ENCODE measurements at regions not wholly inside any gene's neighbourhood (a gene's known extent, or its start where the extent isn't known, plus 50 kb on each side); places are given as distances from the start of the nearest gene placed in this dataset.
"Not testable (repeated sequence)": the region's sequence is repeated elsewhere in the genome, so short reads cannot be mapped to it uniquely, and the experiment has no call there.

DNA sequence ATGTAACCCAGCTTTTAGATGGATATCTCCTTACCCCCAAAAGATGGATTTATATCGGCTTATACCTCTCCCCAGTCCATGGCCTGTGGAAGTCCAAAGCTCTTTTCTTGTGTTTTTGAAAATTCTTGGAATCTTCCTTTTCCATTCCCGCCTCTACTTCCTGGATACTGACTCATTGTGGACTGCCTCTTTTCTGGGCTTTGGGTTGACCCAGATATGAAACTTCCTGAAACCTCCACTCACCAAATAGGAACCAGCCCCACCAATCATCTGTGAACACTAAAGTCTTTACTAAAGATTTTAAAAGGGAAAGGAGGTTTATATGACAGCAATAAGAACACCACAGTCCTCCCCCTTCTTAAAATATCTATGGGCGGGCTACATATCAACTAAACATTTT lies 163.4 kb upstream of the SYN3 start:
- no peak for DNase-seq

GRCh38 chr22:33220476-33221080 lies 162.4 kb upstream of the SYN3 start:
- DNase-seq, result no peak

GRCh38 chr22:33219648-33220384 lies 161.6 kb upstream of the SYN3 start:
- DNase-seq, result no peak

DNA sequence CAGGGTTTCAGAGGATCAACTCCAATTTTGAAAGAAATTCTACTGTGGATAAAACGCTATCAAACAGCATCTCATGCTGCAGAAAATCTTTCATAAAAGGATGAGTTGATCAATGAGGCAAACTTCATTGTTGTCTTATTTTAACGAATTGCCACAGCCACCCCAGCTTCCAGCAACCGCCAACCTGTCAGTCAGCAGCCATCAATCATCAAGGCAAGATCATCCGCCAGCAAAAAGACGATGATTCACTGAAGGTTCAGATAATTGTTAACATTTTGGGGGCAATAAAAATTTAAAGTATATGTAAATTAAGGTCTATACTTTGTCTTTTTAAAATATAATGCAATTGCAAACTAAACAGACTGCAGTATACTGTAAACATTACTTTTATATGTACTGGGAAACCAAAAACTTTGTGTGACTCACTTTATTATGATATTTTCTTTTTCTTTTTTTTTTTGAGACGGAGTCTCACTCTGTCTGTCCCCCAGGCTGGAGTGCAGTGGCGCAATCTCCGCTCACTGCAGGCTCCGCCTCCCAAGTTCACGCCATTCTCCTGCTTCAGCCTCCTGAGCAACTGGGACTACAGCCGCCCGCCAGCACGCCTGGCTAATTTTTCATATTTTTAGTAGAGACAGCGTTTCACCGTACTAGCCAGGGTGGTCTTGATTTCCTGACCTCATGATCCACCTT lies 155.3 kb upstream of the SYN3 start:
- no peak for DNase-seq

DNA sequence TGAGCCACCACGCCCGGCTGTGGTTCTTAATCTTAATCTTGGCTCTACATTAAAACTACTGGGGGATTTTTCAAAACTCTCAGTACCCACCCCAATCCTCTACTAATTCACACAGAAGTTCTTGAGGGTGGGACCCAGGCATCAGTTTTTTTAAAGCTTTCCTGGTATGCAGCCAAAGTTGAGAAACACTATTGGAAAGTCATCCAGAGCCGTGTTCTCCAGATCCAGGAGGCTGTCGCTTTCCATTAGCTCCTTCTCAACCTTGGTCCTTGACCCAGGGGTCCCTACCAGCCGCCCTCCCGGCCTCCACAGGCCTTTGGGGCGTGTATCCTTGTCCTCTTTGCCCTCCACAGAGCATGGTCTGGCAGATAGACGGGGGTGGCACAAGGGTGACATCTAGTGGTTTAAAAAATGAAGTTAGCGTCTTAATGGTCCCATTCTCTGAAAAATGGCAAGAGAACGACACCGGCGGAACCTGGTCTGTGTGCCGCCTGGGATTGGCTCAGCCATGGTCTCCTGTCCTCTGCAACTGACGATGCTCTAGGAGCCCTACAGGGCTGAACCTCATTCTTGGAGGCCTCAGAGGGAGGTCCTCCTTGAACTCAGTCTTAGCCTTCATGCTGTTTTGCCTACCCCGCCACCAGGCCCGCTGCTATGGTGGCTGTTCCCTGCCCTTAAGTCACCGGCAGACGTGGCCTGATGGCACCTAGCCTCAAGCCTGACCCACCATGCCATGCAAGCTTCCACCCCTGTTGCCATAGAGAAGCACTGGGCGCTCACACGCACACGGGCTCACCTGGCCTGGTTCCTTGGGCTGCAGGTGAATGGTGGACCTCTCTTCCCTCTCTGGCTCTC lies 152.0 kb upstream of the SYN3 start:
- DNase-seq, result peak; percentile 4 to 57 (median 15)

- no peak for DNase-seq
These were observed 146.2 kb upstream of the SYN3 start for GRCh38 chr22:33204408-33204807.

- no peak for DNase-seq
These were observed 144.3 kb upstream of the SYN3 start for GRCh38 chr22:33202455-33202854.

- DNase-seq, result no peak
These were observed 136.4 kb upstream of the SYN3 start for GRCh38 chr22:33194529-33195077.

DNA sequence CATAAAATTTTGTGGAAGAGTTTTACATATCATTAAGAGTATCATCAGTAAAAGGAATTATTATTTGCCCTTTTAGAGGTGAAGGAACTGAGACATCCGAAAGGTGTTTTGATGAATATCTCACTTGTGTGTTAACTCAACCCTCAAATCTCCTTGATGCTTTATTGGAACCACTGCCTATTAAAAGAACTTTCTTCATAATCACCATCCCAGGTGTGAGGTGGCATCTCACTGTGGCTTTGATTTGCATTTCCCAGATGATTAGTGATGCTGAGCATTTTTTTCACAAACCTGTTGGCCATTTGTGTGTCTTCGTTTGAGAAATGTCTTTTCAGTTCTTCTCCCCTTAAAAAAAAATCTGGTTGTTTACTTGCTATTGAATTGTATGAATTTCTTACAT lies 134.0 kb upstream of the SYN3 start:
- DNase-seq, result no peak

DNA sequence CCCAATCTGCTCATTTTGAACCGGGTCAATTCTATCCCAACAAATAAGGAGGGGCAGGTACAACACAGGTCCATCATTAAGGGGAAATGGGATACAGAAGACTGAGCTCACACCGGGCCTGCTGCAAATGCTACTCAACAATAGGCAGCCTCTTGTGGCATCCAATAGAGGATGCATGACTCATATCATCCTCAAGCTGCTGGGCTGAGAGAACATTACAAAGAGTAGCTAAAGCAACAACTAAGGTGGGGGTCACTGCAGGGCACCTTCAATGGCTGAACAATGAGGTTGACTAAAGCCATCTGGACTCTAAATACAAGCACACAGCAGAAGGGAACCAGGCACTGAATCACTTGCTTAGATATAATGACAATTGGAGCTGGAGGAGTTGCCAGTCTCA lies 130.1 kb upstream of the SYN3 start:
- no peak for DNase-seq

DNA sequence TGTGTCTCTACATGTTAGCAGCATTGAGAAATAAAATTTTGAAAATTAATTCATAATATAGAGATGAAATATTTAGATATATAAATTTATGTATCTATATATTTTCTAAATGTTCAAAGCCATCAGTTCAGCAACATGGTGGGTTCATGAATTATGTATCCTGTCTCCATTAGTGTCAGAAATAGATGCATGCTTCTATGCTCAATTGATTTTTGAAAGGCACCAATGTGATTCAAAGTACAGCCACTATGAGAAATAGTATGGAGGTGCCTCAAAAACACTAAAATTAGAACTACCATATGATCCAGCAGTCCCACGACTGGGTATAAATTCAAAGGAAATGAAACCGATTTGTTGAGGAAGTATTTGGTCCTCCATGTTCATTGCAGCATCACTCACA lies 128.6 kb upstream of the SYN3 start:
- no peak for DNase-seq

- no peak for DNase-seq
These were observed 122.2 kb upstream of the SYN3 start for GRCh38 chr22:33180356-33180755.

DNA sequence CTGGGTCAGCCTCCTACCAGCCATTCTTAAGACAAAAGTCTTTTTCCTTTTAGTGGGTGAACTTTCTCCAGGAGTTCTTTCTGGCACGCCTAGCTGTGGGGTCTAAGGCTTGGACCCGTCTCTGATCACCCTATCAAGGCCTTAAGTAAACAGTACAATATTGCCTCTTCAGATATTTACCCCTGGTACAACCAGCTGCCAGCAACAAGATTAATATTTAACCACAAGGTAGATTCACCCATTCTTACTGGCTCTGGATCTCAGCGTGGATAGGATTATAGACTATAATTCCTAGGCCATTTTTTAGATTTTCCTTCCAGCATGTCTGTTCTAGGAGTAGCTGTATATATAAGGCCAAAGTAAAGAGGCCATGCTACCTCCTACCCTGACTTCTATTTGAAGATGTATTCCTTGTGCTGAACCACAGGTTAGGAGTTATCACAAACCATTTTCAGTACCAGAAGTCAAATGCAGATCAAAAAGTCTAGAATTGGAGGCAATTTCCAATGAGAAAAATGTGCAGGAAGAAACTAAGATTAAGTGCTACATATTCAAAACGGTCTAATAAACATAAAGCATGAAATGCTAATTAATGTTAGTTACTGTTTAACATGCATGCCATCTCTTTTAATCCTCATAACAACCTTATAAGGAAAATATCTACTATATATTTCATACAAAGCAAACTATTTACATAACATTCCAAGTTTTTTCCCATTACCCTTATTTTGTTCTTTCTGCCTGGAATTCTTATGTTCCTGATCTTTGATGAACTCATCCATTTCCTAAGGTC lies 110.0 kb upstream of the SYN3 start:
- no peak for DNase-seq

DNA sequence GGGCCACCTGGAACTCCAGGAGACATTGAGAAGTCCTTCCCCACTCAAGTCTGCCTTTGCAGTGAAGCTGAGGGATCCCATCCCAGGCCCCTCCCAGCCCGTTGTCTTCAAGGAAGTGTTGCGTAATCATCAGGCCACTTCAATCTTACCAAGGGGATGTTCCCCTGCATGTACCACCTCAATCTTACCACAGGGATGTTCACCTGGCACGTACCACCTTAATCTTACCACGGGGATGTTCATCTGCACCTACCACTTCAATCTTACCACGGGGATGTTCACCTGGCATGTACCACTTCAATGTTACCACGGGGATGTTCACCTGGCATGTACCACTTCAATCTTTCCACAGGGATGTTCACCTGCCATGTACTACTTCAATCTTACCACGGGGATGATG lies 108.0 kb upstream of the SYN3 start:
- no peak for DNase-seq

DNA sequence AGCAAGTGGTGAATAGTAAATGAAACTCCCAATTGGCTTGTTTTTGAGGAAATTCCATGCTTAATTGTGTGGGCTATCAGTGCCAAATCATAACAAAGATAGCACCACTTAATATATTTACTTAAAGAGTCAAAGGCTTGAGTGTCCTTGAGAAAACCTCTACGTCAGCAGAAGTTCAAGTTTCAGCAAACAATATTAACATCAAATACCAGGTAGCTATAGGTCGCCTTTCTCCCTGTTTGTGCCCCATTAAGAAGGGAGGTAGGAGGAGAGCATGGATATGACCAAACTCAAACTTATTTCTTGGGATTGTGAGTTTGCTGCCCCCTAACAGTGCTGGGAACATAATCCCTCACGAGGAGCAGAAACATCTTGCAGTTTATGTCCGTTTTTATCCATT lies 105.6 kb upstream of the SYN3 start:
- peak in 1 of 3 experiments; percentile 20 for DNase-seq

GRCh38 chr22:33162196-33162595 lies 104.0 kb upstream of the SYN3 start:
- DNase-seq, result no peak

DNA sequence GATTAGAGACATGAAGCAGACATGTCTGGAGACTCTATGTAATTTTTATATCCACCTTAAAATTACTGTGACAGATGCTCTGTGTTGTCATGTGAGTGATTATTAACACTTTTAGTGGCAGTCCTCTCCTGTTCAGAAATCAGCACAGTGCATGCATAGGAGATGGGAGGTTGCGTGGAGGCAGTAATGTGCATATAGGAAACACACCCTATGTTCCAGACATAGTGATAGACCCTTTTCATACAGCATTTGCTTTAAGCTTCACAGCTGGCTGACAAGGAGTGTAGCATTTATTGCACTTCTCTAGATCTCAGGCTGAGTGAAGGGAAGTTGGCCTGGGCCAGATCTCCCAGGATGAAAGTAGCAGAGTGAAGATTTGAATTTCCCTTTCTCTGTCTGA lies 102.3 kb upstream of the SYN3 start:
- DNase-seq, result no peak

DNA sequence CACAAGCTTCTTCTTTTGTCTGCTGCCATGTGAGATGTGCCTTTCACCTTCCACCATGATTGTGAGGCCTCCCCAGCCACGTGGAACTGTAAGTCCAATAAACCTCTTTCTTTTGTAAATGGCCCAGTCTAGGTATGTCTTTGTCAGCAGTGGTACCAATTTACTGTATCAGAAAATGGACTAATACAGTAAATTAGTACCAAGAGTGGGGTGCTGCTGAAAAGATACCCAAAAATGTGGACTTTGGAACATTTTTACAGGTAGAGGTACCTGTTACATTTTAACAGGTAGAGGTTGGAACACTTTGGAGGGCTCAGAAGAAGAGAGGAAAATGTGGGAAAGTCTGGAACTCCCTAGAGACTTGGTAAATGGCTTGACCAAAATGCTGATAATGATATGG lies 96.8 kb upstream of the SYN3 start:
- not testable (repeated sequence) for DNase-seq

GRCh38 chr22:33149611-33150010 lies 91.4 kb upstream of the SYN3 start:
- no peak for DNase-seq

DNA sequence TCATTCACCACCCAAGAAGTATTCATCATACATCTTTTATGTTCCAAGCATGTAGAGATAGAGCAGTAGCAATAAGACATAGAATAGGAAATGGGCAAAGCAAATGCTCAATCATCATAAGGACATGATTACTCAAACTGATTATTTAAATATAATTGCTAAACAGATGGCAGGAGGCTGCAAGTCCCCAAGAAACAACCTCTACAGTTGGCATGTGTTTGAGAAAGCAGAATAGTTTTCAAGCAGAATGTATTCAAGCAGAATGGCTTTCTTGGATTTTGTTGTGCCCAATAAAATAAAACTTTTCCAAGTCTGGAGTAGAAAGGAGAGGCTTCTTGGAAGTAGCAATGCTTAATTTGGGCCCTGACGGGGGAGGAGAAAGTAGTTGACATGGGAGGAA lies 86.5 kb upstream of the SYN3 start:
- DNase-seq, result no peak

GRCh38 chr22:33142282-33143055 lies 84.3 kb upstream of the SYN3 start:
- DNase-seq, result no peak

Data from NCI-H1417 (cell line).